CD14-positive monocyte (primary cell): ENCODE measurements at regions not wholly inside any gene's neighbourhood (a gene's known extent, or its start where the extent isn't known, plus 50 kb on each side); places are given as distances from the start of the nearest gene placed in this dataset.
A peak's percentile ranks its signal among the peaks of the same experiment; 100 is the strongest.
"Not testable (repeated sequence)": the region's sequence is repeated elsewhere in the genome, so short reads cannot be mapped to it uniquely, and the experiment has no call there.

Source experiments
- DNase-seq, 3 donors: peaks; one replicate each; pipeline ENCODE4 v3.0.0-alpha.2; 2011 to 2022
- H2AFZ ChIP-seq: 2 replicates; pipeline ENCODE4 v1.6.0; 2012; ENCODE audit warnings: mild to moderate bottlenecking, low read depth, low read length, inconsistent platforms; ENCODE audit not compliant: insufficient read depth, poor library complexity, severe bottlenecking
- H3K27ac ChIP-seq, 2 donors: 1 replicate in 1 of 2; 2 replicates in 1 of 2; pipeline ENCODE4 v1.5.1; 2012 to 2013; ENCODE audit warnings: low read length in 2 of 2, control low read depth in 1 of 2, inconsistent platforms in 1 of 2, low read depth in 1 of 2, mild to moderate bottlenecking in 1 of 2
- H3K27me3 ChIP-seq, 2 donors: one replicate each; pipeline versions ENCODE4 v1.6.0 to v1.6.1; 2011 to 2013; ENCODE audit warnings: low read length in 2 of 2; ENCODE audit not compliant: control insufficient read depth in 2 of 2, insufficient read depth in 2 of 2
- H3K36me3 ChIP-seq, 2 donors: replicated peaks in 1 of 2; 1 replicate in 1 of 2; 2 replicates in 1 of 2; pipeline versions ENCODE4 v1.5.1 to v1.6.1; 2012 to 2013; ENCODE audit warnings: low read length in 2 of 2, control low read depth in 1 of 2, inconsistent platforms in 1 of 2, mild to moderate bottlenecking in 1 of 2; ENCODE audit not compliant: insufficient read depth in 2 of 2, control insufficient read depth in 1 of 2
- H3K4me1 ChIP-seq, 2 donors: 1 replicate in 1 of 2; 2 replicates in 1 of 2; pipeline versions ENCODE4 v1.5.1 to v1.6.1; 2012 to 2013; ENCODE audit warnings: low read length in 2 of 2, control low read depth in 1 of 2, inconsistent platforms in 1 of 2, mild to moderate bottlenecking in 1 of 2, moderate library complexity in 1 of 2; ENCODE audit not compliant: insufficient read depth in 2 of 2, control insufficient read depth in 1 of 2
- H3K4me2 ChIP-seq: replicated peaks from 2 replicates; pipeline ENCODE3; 2012; ENCODE audit warnings: low read length, moderate library complexity, mild to moderate bottlenecking; ENCODE audit not compliant: poor library complexity, severe bottlenecking; ENCODE audit errors: extremely low read depth
- H3K4me3 ChIP-seq, 3 experiments: fragments of 200-600 bp in 1 of 3; sonication (generic) in 1 of 3; replicated peaks in 1 of 3; 1 replicate in 2 of 3; 2 replicates in 1 of 3; pipeline ENCODE4 v1.5.1; 2011 to 2013; ENCODE audit warnings: low read length in 3 of 3, mild to moderate bottlenecking in 3 of 3, control low read depth in 2 of 3, low read depth in 2 of 3, inconsistent platforms in 1 of 3, moderate library complexity in 1 of 3
- H3K79me2 ChIP-seq: 2 replicates; pipeline ENCODE4 v1.6.0; 2012; ENCODE audit warnings: mild to moderate bottlenecking, control low read depth, inconsistent platforms, low read length, moderate library complexity; ENCODE audit not compliant: insufficient read depth
- H3K9ac ChIP-seq: 2 replicates; pipeline ENCODE4 v1.6.0; 2017; ENCODE audit warnings: low read length, mild to moderate bottlenecking; ENCODE audit not compliant: insufficient read depth, poor library complexity, severe bottlenecking
- H3K9me3 ChIP-seq, 2 donors: replicated peaks in 1 of 2; 1 replicate in 1 of 2; 2 replicates in 1 of 2; pipeline versions ENCODE4 v1.5.1 to v1.6.1; 2012 to 2013; ENCODE audit warnings: low read length in 2 of 2, control low read depth in 1 of 2; ENCODE audit not compliant: control insufficient read depth in 1 of 2, insufficient read depth in 1 of 2
- H4K20me1 ChIP-seq: 2 replicates; pipeline ENCODE4 v1.6.0; 2012; ENCODE audit warnings: mild to moderate bottlenecking, low read length, control low read depth, moderate library complexity; ENCODE audit not compliant: insufficient read depth
- H3K27ac Mint-ChIP-seq, 7 donors: one replicate each; pipeline ENCODE4 v1.8.0; 2020; ENCODE audit warnings: mild to moderate bottlenecking in 7 of 7, mixed read lengths in 7 of 7, moderate library complexity in 6 of 7, inconsistent platforms in 2 of 7
- H3K27me3 Mint-ChIP-seq, 3 donors: one replicate each; pipeline ENCODE4 v1.8.0; 2021 to 2022; ENCODE audit warnings: low read depth in 3 of 3, mild to moderate bottlenecking in 3 of 3, mixed read lengths in 3 of 3, moderate library complexity in 3 of 3, inconsistent platforms in 1 of 3
- H3K36me3 Mint-ChIP-seq, 2 donors: one replicate each; pipeline ENCODE4 v1.8.0; 2020; ENCODE audit warnings: mixed read lengths in 2 of 2, inconsistent platforms in 1 of 2, mild to moderate bottlenecking in 1 of 2
- H3K4me1 Mint-ChIP-seq: one replicate; pipeline ENCODE4 v1.8.0; 2020; ENCODE audit warnings: mild to moderate bottlenecking, mixed read lengths
- H3K4me3 Mint-ChIP-seq, 2 donors: one replicate each; pipeline ENCODE4 v1.8.0; 2020; ENCODE audit warnings: mild to moderate bottlenecking in 2 of 2, mixed read lengths in 2 of 2, moderate library complexity in 1 of 2
- H3K9me3 Mint-ChIP-seq, 7 donors: one replicate each; pipeline ENCODE4 v1.8.0; 2020 to 2022; ENCODE audit warnings: mixed read lengths in 7 of 7, mild to moderate bottlenecking in 6 of 7, moderate library complexity in 6 of 7, inconsistent platforms in 2 of 7
- CTCF ChIP-seq: fragments of 200-600 bp; IDR thresholded peaks from one replicate; pipeline ENCODE4 v1.8.0; 2022; ENCODE audit warnings: antibody characterized with exemption, mild to moderate bottlenecking
- WGBS: methylation state at CpG from one replicate; pipeline ENCODE4 v1.1.5; 2013; ENCODE audit warnings: missing lambda C conversion rate; ENCODE audit not compliant: insufficient coverage; 5-methylcytosine and 5-hydroxymethylcytosine counted together
- intact Hi-C, 2 donors: fragments of 100-400 bp; cut with micrococcal nuclease; formaldehyde crosslinking; loops; one replicate each; pipeline versions ENCODE4 v1.15.0 to v1.15.1; 2023

- intact Hi-C loops: no loop called here
These were observed 238.4 kb downstream of the PLA2G4A start for GRCh38 chr1:187067160-187067559.

GRCh38 chr1:187070076-187070475, 241.3 kb downstream of the PLA2G4A start:
- no peak for DNase-seq
- H3K4me3 ChIP-seq: no peak overlapping the region
- peaks cover 0 to 2% (median 1%) of the 10 kb centered on the region in 3 donors for H3K27me3 Mint-ChIP-seq
- H3K9me3 ChIP-seq: peaks cover 7 to 12% of the 10 kb centered on the region in 2 donors
- H3K27me3 ChIP-seq: no peaks in the 10 kb centered on the region
- no peaks in the 10 kb centered on the region for H4K20me1 ChIP-seq
- no peak for TF ChIP-seq CTCF
- H3K4me2 ChIP-seq: no peak overlapping the region
- H3K36me3 ChIP-seq: no peaks in the 10 kb centered on the region
- no peak overlapping the region for H3K9ac ChIP-seq
- H3K36me3 Mint-ChIP-seq: no peaks in the 10 kb centered on the region
- peaks cover 5 to 18% (median 13%) of the 10 kb centered on the region in 7 donors for H3K9me3 Mint-ChIP-seq
- no peaks in the 10 kb centered on the region for H3K79me2 ChIP-seq
- no CpG with 5 or more reads among the region's 3 CpGs for WGBS
- H3K27ac Mint-ChIP-seq: no peak overlapping the region
- intact Hi-C loops: no loop called here
- H3K4me1 ChIP-seq: no peaks in the 10 kb centered on the region
- H3K4me1 Mint-ChIP-seq: no peaks in the 10 kb centered on the region
- no peak overlapping the region for H3K4me3 Mint-ChIP-seq
- no peak overlapping the region for H2AFZ ChIP-seq
- no peak overlapping the region for H3K27ac ChIP-seq

More at GRCh38 chr1:187067160-187067559, 238.4 kb downstream of the PLA2G4A start:
- H3K27ac Mint-ChIP-seq: no peak overlapping the region
- no peak overlapping the region for H3K4me3 Mint-ChIP-seq
- H3K9ac ChIP-seq: no peak overlapping the region
- H3K36me3 Mint-ChIP-seq: no peaks in the 10 kb centered on the region
- no peaks in the 10 kb centered on the region for H3K4me1 ChIP-seq
- no CpG with 5 or more reads among the region's 1 CpG for WGBS
- H3K27ac ChIP-seq: no peak overlapping the region
- no peak for DNase-seq
- no peaks in the 10 kb centered on the region for H4K20me1 ChIP-seq
- H3K79me2 ChIP-seq: no peaks in the 10 kb centered on the region
- H2AFZ ChIP-seq: no peak overlapping the region
- H3K27me3 Mint-ChIP-seq: peaks cover 0 to 2% (median 1%) of the 10 kb centered on the region in 3 donors
- H3K4me2 ChIP-seq: no peak overlapping the region
- H3K9me3 ChIP-seq: no peaks in the 10 kb centered on the region
- no peaks in the 10 kb centered on the region for H3K4me1 Mint-ChIP-seq
- no peaks in the 10 kb centered on the region for H3K36me3 ChIP-seq
- no peak overlapping the region for H3K4me3 ChIP-seq
- H3K9me3 Mint-ChIP-seq: peaks cover 0 to 5% (median under 1%) of the 10 kb centered on the region in 7 donors
- TF ChIP-seq CTCF: no peak
- H3K27me3 ChIP-seq: no peaks in the 10 kb centered on the region

- H3K9me3 Mint-ChIP-seq: peaks cover 5 to 18% (median 13%) of the 10 kb centered on the region in 7 donors
- peaks cover 7 to 12% of the 10 kb centered on the region in 2 donors for H3K9me3 ChIP-seq
- H4K20me1 ChIP-seq, H3K27me3 Mint-ChIP-seq, intact Hi-C loops, H3K36me3 Mint-ChIP-seq, H3K4me1 ChIP-seq, H3K27ac ChIP-seq, H3K4me1 Mint-ChIP-seq, H3K79me2 ChIP-seq, H3K36me3 ChIP-seq, H3K27me3 ChIP-seq, DNase-seq: not testable (repeated sequence)
- H3K4me2 ChIP-seq: peak overlapping the region; percentile 19
- H3K27ac Mint-ChIP-seq: peak overlapping the region in 2 of 7 donors; percentile 15 to 41
- peak overlapping the region; percentile 71 to 91 for H3K4me3 Mint-ChIP-seq
- H2AFZ ChIP-seq: peak overlapping the region; percentile 41
- peak overlapping the region; percentile 29 to 68 (median 43) for H3K4me3 ChIP-seq
- peak overlapping the region; percentile 27 for H3K9ac ChIP-seq
- WGBS: 57% methylated on average over 17 of the region's 29 CpGs
These were observed 243.7 kb downstream of the PLA2G4A start for GRCh38 chr1:187072262-187073034.
